ENCODE measurements at regions not wholly inside any gene's neighbourhood (a gene's known extent, or its start where the extent isn't known, plus 50 kb on each side); places are given as distances from the start of the nearest gene placed in this dataset.
A peak's percentile ranks its signal among the peaks of the same experiment; 100 is the strongest.

- DNase-seq (ENCODE audit: low spot score): no peak
Observed at GRCh38 chr11:11173316-11174025, 179.6 kb downstream of the CSNK2A3 start.

- DNase-seq (ENCODE audit: low spot score): peak; percentile 59
Observed at GRCh38 chr11:11171854-11172253, 181.2 kb downstream of the CSNK2A3 start.

- no peak for DNase-seq (ENCODE audit: low spot score)
Observed at GRCh38 chr11:11171285-11171684, 181.8 kb downstream of the CSNK2A3 start.

- DNase-seq (ENCODE audit: low spot score): no peak
Observed at GRCh38 chr11:11170352-11171084, 182.5 kb downstream of the CSNK2A3 start.

GRCh38 chr11:11169715-11170351 lies 183.2 kb downstream of the CSNK2A3 start:
- DNase-seq (ENCODE audit: low spot score): no peak

- DNase-seq (ENCODE audit: low spot score): no peak
Observed at GRCh38 chr11:11167806-11168205, 185.2 kb downstream of the CSNK2A3 start.

GRCh38 chr11:11164334-11164690 lies 188.7 kb downstream of the CSNK2A3 start:
- no peak for DNase-seq (ENCODE audit: low spot score)

- no peak for DNase-seq (ENCODE audit: low spot score)
Observed at GRCh38 chr11:11163669-11164333, 189.2 kb downstream of the CSNK2A3 start.

- no peak for DNase-seq (ENCODE audit: low spot score)
Observed at GRCh38 chr11:11163236-11163635, 189.8 kb downstream of the CSNK2A3 start.

GRCh38 chr11:11157185-11157584 lies 195.9 kb downstream of the CSNK2A3 start:
- peak; percentile 72 for DNase-seq (ENCODE audit: low spot score)

- DNase-seq (ENCODE audit: low spot score): peak; percentile 44
Observed at GRCh38 chr11:11155962-11156815, 196.9 kb downstream of the CSNK2A3 start.

- no peak for DNase-seq (ENCODE audit: low spot score)
Observed at GRCh38 chr11:11152877-11153276, 200.2 kb downstream of the CSNK2A3 start.

- peak; percentile 80 for DNase-seq (ENCODE audit: low spot score)
Observed at GRCh38 chr11:11149671-11150459, 203.2 kb downstream of the CSNK2A3 start.

- DNase-seq (ENCODE audit: low spot score): no peak
Observed at GRCh38 chr11:11148596-11148995, 204.5 kb downstream of the CSNK2A3 start.

GRCh38 chr11:11148104-11148509 lies 204.9 kb downstream of the CSNK2A3 start:
- DNase-seq (ENCODE audit: low spot score): peak; percentile 38

- no peak for DNase-seq (ENCODE audit: low spot score)
Observed at GRCh38 chr11:11146830-11147229, 206.2 kb downstream of the CSNK2A3 start.

- no peak for DNase-seq (ENCODE audit: low spot score)
Observed at GRCh38 chr11:11143849-11144248, 209.2 kb downstream of the CSNK2A3 start.

GRCh38 chr11:11142430-11142829 lies 210.6 kb downstream of the CSNK2A3 start:
- no peak for DNase-seq (ENCODE audit: low spot score)

- DNase-seq (ENCODE audit: low spot score): no peak
Observed at GRCh38 chr11:11141065-11141464, 212.0 kb downstream of the CSNK2A3 start.

GRCh38 chr11:11140510-11140909 lies 212.5 kb downstream of the CSNK2A3 start:
- DNase-seq (ENCODE audit: low spot score): no peak

GRCh38 chr11:11137339-11137738 lies 215.7 kb downstream of the CSNK2A3 start:
- DNase-seq (ENCODE audit: low spot score): peak; percentile 21

All from CD4-positive, alpha-beta T cell treated with Interleukin-6 at 100 ng/mL for 8 hours (primary cell).